Inflammatory macrophage (primary cell): ENCODE measurements at regions not wholly inside any gene's neighbourhood (a gene's known extent, or its start where the extent isn't known, plus 50 kb on each side); places are given as distances from the start of the nearest gene placed in this dataset.

ENCODE experiments used
- DNase-seq, 2 donors: peaks; one replicate each; pipeline ENCODE4 v3.0.0-alpha.2; 2020 to 2022

- no peak for DNase-seq
Observed at GRCh38 chr18:39549144-39549543, 1983.5 kb upstream of the CELF4 start.

GRCh38 chr18:39531659-39532058 lies 1966.1 kb upstream of the CELF4 start:
- DNase-seq = no peak

- no peak for DNase-seq
Observed at GRCh38 chr18:39529358-39529757, 1963.8 kb upstream of the CELF4 start.

GRCh38 chr18:39527465-39527864 lies 1961.9 kb upstream of the CELF4 start:
- no peak for DNase-seq

GRCh38 chr18:39524370-39524769 lies 1958.8 kb upstream of the CELF4 start:
- no peak for DNase-seq

GRCh38 chr18:39523281-39523680 lies 1957.7 kb upstream of the CELF4 start:
- no peak for DNase-seq

- DNase-seq = no peak
Observed at GRCh38 chr18:39521164-39521563, 1955.6 kb upstream of the CELF4 start.

- no peak for DNase-seq
Observed at GRCh38 chr18:39519741-39520140, 1954.1 kb upstream of the CELF4 start.

GRCh38 chr18:39515299-39515698 lies 1949.7 kb upstream of the CELF4 start:
- no peak for DNase-seq

- no peak for DNase-seq
Observed at GRCh38 chr18:39513186-39513585, 1947.6 kb upstream of the CELF4 start.

- DNase-seq = no peak
Observed at GRCh38 chr18:39506581-39507330, 1941.2 kb upstream of the CELF4 start.

GRCh38 chr18:39500306-39500705 lies 1934.7 kb upstream of the CELF4 start:
- DNase-seq = no peak

- DNase-seq = no peak
Observed at GRCh38 chr18:39497821-39498220, 1932.2 kb upstream of the CELF4 start.

- no peak for DNase-seq
Observed at GRCh38 chr18:39496986-39497385, 1931.4 kb upstream of the CELF4 start.

GRCh38 chr18:39494211-39494896 lies 1928.8 kb upstream of the CELF4 start:
- no peak for DNase-seq

GRCh38 chr18:39491408-39491807 lies 1925.8 kb upstream of the CELF4 start:
- DNase-seq = no peak

GRCh38 chr18:39489431-39489830 lies 1923.8 kb upstream of the CELF4 start:
- DNase-seq = no peak

- DNase-seq = no peak
Observed at GRCh38 chr18:39487932-39488331, 1922.3 kb upstream of the CELF4 start.

GRCh38 chr18:39486268-39486667 lies 1920.7 kb upstream of the CELF4 start:
- DNase-seq = no peak

- DNase-seq = no peak
Observed at GRCh38 chr18:39485696-39486095, 1920.1 kb upstream of the CELF4 start.

GRCh38 chr18:39481281-39481680 lies 1915.7 kb upstream of the CELF4 start:
- no peak for DNase-seq

- DNase-seq = no peak
Observed at GRCh38 chr18:39480494-39481195, 1915.0 kb upstream of the CELF4 start.

GRCh38 chr18:39464006-39464405 lies 1898.4 kb upstream of the CELF4 start:
- DNase-seq = no peak

GRCh38 chr18:39462436-39462835 lies 1896.8 kb upstream of the CELF4 start:
- DNase-seq = no peak
